VCaP (cell line): ENCODE measurements at regions not wholly inside any gene's neighbourhood (a gene's known extent, or its start where the extent isn't known, plus 50 kb on each side); places are given as distances from the start of the nearest gene placed in this dataset.

ENCODE experiments used
- H3K27ac ChIP-seq: fragments of 450-650 bp; 2 replicates; pipeline ENCODE4 v1.5.1; 2017
- CTCF ChIP-seq: fragments of 450-650 bp; conservative IDR thresholded peaks from 2 replicates; pipeline ENCODE4 v1.5.1; 2017; ENCODE audit warnings: mild to moderate bottlenecking, moderate library complexity

- no peak overlapping the region for H3K27ac ChIP-seq
- TF ChIP-seq CTCF = no peak
Measured at GRCh38 chr11:32030875-32031503, 59.9 kb upstream of the RCN1 start.

GRCh38 chr11:32029721-32030120 lies 61.2 kb upstream of the RCN1 start:
- TF ChIP-seq CTCF = no peak
- H3K27ac ChIP-seq = no peak overlapping the region

- H3K27ac ChIP-seq = no peak overlapping the region
- no peak for TF ChIP-seq CTCF
Measured at GRCh38 chr11:32028201-32028600, 62.7 kb upstream of the RCN1 start.

- no peak overlapping the region for H3K27ac ChIP-seq
- TF ChIP-seq CTCF = no peak
Measured at GRCh38 chr11:32026766-32027165, 64.1 kb upstream of the RCN1 start.

- no peak for TF ChIP-seq CTCF
- no peak overlapping the region for H3K27ac ChIP-seq
Measured at GRCh38 chr11:32024948-32025347, 65.9 kb upstream of the RCN1 start.

- TF ChIP-seq CTCF = no peak
- no peak overlapping the region for H3K27ac ChIP-seq
Measured at GRCh38 chr11:32023370-32024305, 67.2 kb upstream of the RCN1 start.

- no peak for TF ChIP-seq CTCF
- H3K27ac ChIP-seq = no peak overlapping the region
Measured at GRCh38 chr11:32018672-32019071, 72.2 kb upstream of the RCN1 start.
